ENCODE measurements at regions not wholly inside any gene's neighbourhood (a gene's known extent, or its start where the extent isn't known, plus 50 kb on each side); places are given as distances from the start of the nearest gene placed in this dataset.

DNA sequence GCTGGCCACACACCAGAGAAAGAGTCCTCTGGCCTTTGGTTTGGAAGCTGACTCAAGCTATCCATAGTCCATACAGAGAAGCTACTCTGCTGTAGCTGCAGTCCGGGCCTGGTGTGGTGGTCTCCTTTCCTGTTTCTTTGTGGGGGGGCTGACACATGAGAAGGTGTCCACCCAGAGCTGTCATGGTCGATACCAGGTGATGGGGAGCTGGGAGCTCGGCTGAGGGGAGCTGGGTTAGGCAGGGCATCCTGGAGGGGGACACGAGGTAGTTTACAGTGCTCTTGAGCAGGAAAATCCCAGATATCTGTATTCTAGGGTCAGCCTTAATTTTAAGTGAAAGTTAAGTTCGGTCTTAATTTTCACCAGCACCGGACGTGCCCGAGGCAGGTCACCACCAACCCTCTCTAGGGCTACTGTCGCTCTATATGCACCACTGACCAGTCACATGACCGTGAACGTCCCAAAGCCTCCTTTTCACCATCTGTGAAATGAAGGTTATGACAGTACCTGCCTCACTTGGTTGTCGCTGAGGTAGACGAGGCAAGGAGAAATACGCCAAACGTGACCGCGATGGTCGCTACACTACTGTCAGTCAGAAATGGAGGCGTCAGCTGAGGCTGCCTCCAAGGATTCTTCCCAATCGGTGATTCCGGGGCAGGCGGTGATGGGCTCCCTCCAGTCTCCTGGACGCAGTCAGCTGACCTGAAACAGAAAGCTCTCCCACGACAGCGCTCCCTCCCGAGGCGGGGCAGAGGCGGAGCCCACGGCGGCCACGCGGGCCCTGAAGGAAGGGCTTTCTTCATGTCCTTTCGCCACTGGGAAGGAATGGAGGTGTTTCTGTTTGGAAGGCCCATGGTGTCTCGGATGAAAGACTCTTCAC, 69.4 kb upstream of the SHH start:
- TF ChIP-seq GATA3 (IDR thresholded peaks at IDR 0.05; ENCODE audit: low read depth, low read length) (no peak), GATA2 (IDR thresholded peaks at IDR 0.05; ENCODE audit: low read depth, low read length) (no peak)

Data from SH-SY5Y (cell line).